Epithelial cell of proximal tubule (primary cell): ENCODE measurements at regions not wholly inside any gene's neighbourhood (a gene's known extent, or its start where the extent isn't known, plus 50 kb on each side); places are given as distances from the start of the nearest gene placed in this dataset.
"Not testable (repeated sequence)": the region's sequence is repeated elsewhere in the genome, so short reads cannot be mapped to it uniquely, and the experiment has no call there.

Source experiments
- DNase-seq: peaks from one replicate; pipeline ENCODE4 v3.0.0-alpha.2; 2011; ENCODE audit warnings: low read depth
- H3K4me3 ChIP-seq: 2 replicates; pipeline ENCODE4 v1.5.1; 2011; ENCODE audit warnings: low read depth, mild to moderate bottlenecking, low read length
- CTCF ChIP-seq: conservative IDR thresholded peaks from 2 replicates; pipeline ENCODE4 v1.5.1; 2012; ENCODE audit warnings: low read depth, mild to moderate bottlenecking, low read length

- no peak for TF ChIP-seq CTCF
- H3K4me3 ChIP-seq: no peak overlapping the region
- DNase-seq: no peak
Measured at GRCh38 chr10:37474645-37475044, 349.2 kb downstream of the ANKRD30A start.

GRCh38 chr10:37473906-37474305, 348.5 kb downstream of the ANKRD30A start:
- no peak overlapping the region for H3K4me3 ChIP-seq
- DNase-seq: no peak
- no peak for TF ChIP-seq CTCF

- TF ChIP-seq CTCF: no peak
- no peak overlapping the region for H3K4me3 ChIP-seq
- no peak for DNase-seq
Measured at GRCh38 chr10:37467246-37467645, 341.8 kb downstream of the ANKRD30A start.

GRCh38 chr10:37456456-37456855, 331.1 kb downstream of the ANKRD30A start:
- TF ChIP-seq CTCF: no peak
- DNase-seq: no peak
- no peak overlapping the region for H3K4me3 ChIP-seq

GRCh38 chr10:37448161-37448560, 322.8 kb downstream of the ANKRD30A start:
- DNase-seq: no peak
- no peak for TF ChIP-seq CTCF
- no peak overlapping the region for H3K4me3 ChIP-seq

GRCh38 chr10:37442882-37443281, 317.5 kb downstream of the ANKRD30A start:
- no peak for DNase-seq
- TF ChIP-seq CTCF: no peak
- no peak overlapping the region for H3K4me3 ChIP-seq

- not testable (repeated sequence) for H3K4me3 ChIP-seq, DNase-seq
Measured at GRCh38 chr10:37441224-37441623, 315.8 kb downstream of the ANKRD30A start.

- no peak overlapping the region for H3K4me3 ChIP-seq
- TF ChIP-seq CTCF: no peak
Measured at GRCh38 chr10:37439826-37440225, 314.4 kb downstream of the ANKRD30A start.

More at GRCh38 chr10:37439826-37440225, 314.4 kb downstream of the ANKRD30A start:
- no peak for DNase-seq
